ENCODE measurements at regions not wholly inside any gene's neighbourhood (a gene's known extent, or its start where the extent isn't known, plus 50 kb on each side); places are given as distances from the start of the nearest gene placed in this dataset.

DNA sequence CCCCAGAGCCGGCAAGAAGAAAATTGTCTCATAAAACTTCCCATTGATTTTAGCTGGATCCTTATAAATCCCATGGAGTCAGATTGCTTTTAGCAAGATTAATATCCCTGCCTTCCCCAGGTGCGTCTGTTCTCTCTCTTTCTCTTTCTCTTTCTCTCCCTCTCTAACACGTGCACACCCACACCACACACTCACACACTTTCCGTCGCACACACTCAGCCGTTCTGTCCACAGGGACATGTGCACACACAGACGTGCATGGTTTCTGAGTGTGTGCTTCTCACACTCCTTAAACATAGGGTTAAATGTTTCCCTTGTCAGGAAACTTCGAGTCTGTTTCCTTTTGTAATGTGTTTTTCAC is 98.7 kb upstream of the NFIA start:
- TF ChIP-seq, protein P1, sequence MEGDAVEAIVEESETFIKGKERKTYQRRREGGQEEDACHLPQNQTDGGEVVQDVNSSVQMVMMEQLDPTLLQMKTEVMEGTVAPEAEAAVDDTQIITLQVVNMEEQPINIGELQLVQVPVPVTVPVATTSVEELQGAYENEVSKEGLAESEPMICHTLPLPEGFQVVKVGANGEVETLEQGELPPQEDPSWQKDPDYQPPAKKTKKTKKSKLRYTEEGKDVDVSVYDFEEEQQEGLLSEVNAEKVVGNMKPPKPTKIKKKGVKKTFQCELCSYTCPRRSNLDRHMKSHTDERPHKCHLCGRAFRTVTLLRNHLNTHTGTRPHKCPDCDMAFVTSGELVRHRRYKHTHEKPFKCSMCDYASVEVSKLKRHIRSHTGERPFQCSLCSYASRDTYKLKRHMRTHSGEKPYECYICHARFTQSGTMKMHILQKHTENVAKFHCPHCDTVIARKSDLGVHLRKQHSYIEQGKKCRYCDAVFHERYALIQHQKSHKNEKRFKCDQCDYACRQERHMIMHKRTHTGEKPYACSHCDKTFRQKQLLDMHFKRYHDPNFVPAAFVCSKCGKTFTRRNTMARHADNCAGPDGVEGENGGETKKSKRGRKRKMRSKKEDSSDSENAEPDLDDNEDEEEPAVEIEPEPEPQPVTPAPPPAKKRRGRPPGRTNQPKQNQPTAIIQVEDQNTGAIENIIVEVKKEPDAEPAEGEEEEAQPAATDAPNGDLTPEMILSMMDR (IDR thresholded peaks at IDR 0.05; ENCODE audit: low read depth, low read length) = no peak
- H3K4me3 ChIP-seq (ENCODE audit: low read depth, low read length) = no peak overlapping the region

DNA sequence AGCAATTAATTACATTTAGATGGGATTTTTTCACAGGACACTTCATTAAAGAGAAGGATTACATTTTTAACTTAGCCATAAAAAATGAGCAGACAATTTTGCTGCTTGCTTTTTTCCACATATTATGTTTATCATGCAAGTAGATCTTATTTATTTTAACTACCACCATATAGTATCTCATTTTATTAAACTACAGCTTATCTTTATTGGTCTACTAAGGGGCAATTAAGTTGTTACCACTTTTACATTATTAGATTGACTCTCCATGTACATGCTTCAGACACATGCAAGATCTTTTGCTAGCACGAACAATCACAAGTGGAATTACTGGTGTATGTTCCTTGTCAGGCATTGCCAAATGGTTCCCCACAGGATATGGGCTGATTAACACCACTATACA is 99.8 kb upstream of the NFIA start:
- H3K4me3 ChIP-seq (ENCODE audit: low read depth, low read length) = no peak overlapping the region
- TF ChIP-seq, protein P1 (IDR thresholded peaks at IDR 0.05; ENCODE audit: low read depth, low read length) = no peak

DNA sequence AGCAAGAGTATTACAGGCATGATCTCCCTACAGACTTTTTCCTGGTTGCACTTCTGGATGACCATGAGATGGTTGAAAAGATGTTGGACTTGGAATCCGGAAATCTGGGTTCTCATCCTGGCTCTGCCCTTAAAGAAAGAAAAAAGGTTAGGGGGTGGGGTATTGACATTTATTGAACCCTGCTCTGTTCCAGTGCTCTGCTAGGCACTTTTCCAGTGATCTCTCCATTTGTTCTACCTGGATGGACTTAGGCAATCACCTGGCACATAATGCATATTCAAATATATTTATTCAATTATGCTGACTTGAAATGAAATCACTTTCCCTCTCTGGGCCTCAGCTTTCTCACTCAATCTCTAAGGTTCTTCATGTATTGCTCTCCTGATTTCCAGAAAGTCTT is 101.0 kb upstream of the NFIA start:
- no peak overlapping the region for H3K4me3 ChIP-seq (ENCODE audit: low read depth, low read length)
- TF ChIP-seq, protein P1 (IDR thresholded peaks at IDR 0.05; ENCODE audit: low read depth, low read length) = no peak

DNA sequence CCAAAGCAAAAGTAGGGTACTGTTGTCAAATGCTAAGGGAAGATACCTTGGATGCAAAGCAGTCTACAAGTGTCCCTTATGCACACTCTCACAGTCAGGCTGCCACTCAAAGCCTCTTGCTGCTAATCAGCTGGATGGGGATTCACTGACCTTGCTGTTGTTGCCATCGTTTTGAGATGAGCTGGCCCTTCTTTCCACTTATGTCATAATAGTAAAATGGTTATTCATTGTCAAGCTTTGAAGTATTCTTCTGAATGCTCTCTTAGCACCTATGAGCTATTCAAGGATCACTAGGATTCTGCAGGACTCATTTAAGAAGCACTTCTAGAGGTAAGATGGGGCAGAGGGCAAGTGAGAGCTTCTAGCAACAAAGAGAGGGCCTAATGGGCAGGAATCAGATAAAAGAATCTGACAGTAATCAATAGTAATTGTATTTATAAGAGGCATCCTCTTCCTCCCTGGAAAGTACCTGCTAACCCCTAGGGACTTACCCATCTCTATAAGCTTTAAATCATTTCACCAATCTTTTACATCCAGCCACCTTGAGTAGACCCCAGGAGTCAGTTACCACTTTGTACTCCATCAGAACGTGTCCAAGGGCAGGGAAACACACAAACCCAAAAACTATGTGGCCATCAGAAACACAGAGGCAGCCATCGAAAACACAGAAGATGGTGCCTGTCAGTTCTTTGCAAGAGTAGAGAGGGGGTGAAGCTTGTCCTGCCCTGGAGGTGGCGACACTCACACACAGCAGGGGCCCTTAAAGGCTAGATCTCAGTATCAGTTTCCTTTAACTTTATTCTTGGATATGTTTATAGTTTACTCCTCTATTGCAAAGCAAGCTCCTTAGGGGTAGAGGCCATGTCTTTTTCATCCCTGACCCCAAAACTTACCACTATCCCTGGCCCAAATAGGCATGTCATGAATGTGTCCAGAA is 103.7 kb upstream of the NFIA start:
- TF ChIP-seq, protein P1 (IDR thresholded peaks at IDR 0.05; ENCODE audit: low read depth, low read length) = no peak
- no peak overlapping the region for H3K4me3 ChIP-seq (ENCODE audit: low read depth, low read length)

DNA sequence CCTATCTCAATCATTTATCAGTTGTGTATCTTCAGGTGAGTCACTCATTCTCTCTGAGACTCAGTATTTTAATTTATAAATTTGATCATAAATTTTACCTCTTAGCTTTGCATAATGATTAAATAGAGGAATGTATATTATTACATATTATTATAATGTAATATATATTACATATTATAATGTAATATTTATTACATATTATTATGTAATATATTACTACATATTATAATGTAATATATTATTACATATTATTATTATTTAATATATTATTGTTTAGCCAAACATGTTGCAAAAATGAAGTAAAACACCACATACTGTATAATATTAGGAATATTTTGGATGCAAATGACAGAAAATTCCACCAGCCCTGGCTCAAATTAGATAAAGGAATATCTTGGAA is 104.7 kb upstream of the NFIA start:
- H3K4me3 ChIP-seq (ENCODE audit: low read depth, low read length) = no peak overlapping the region
- TF ChIP-seq, protein P1 (IDR thresholded peaks at IDR 0.05; ENCODE audit: low read depth, low read length) = no peak

DNA sequence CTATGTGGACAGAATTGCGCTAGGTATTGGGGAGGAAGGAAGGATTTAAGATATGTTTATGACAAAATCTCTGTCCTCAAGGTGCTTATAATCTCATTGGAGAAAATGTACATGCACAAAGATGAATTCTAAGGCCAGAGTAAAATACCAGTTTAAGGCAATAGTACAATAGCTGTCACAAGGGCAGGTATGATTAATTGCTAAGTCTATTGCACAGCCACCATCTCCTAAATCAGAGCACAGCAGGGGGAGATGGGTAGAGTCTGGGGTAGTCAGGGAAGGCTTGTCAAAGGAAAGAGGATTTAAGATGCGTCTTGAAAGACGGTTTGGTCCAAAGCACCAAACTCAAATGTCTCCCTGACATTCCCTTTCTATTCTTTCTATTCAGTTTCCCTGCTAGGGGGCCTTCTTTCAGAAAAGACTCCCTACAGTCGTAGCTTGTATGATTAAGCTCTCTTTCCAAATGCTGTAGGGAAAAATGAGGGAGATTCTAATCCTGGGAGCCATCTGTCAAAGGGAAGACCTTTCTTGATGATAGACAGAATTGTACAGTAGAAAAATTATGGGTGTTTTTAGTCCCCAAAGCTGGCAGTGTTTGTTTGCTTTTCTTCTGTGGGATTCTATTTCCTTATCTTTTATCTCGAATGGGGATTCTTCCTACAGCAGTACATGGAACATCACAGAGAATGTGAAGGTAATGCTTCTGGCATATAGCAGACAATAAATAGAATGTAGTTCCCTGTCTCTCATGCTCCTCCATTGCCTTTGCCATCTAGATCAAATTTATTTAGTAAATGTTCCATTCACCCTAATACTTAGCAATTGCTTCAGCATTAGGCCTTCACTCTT is 107.6 kb upstream of the NFIA start:
- no peak overlapping the region for H3K4me3 ChIP-seq (ENCODE audit: low read depth, low read length)

More for the DNA sequence above, 107.6 kb upstream of the NFIA start:
- TF ChIP-seq, protein P1 (IDR thresholded peaks at IDR 0.05; ENCODE audit: low read depth, low read length) = no peak
